ENCODE measurements at regions not wholly inside any gene's neighbourhood (a gene's known extent, or its start where the extent isn't known, plus 50 kb on each side); places are given as distances from the start of the nearest gene placed in this dataset.

DNA sequence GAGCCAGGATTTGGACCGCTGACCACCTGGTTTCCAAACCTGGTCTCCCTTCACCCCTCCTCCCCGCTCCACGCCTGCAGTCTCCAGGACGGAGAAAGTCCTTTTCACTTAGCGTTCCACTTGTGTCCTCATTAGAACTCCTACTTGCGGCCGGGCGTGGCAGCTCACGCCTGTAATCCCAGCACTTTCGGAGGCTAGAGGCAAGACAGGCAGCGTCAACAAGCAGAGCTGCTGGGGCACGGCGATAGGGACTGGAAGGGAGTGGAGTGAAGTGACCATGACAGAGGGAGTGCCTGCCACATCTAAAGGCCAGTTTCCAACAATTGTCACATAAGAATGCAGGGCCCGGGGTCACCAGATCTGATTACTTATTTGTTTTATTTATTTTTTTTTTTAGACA, 132.5 kb upstream of the NCOR2 start:
- no peaks in the 10 kb centered on the region for H3K79me1 ChIP-seq (ENCODE audit: insufficient read depth, low read depth, low read length, poor library complexity, severe bottlenecking)
- no peak overlapping the region for H2BK5ac ChIP-seq (ENCODE audit: insufficient read length, low read length)
- Mint-ChIP-seq H3K27me3 (ENCODE audit: low read depth) (peaks cover 7% of the 10 kb centered on the region), H3K4me3 (no peak overlapping the region), H3K9me3 (peaks cover 2 to 7% of the 10 kb centered on the region in 2 experiments; a peak in 2 of 5 replicates), H3K36me3 (ENCODE audit: insufficient read depth in 1 of 3, low read depth in 3 of 3) (peaks cover 0 to 1% (median 0%) of the 10 kb centered on the region in 3 experiments; a peak in 1 of 7 replicates), H3K27ac (no peak overlapping the region), H3K4me1 (peaks cover 4 to 7% of the 10 kb centered on the region in 2 experiments)
- no peak overlapping the region for H2AK5ac ChIP-seq (ENCODE audit: insufficient read length, low read length)
- no peak overlapping the region for H4K5ac ChIP-seq (ENCODE audit: insufficient read length, low read depth, low read length)
- WGBS (ENCODE audit: extremely low coverage, insufficient read length, low lambda C conversion rate): no CpG with 5 or more reads among the region's 14 CpGs
- H2AFZ ChIP-seq (ENCODE audit: low read length): no peak overlapping the region
- H3K14ac ChIP-seq (ENCODE audit: insufficient read depth, low read length): peak overlapping the region; percentile 50; the same call in 1 of the 2 replicates
- no peak overlapping the region for H4K8ac ChIP-seq (replicated peaks; ENCODE audit: insufficient read length, low read depth, low read length)
- H2BK15ac ChIP-seq (ENCODE audit: low read depth, low read length): no peak overlapping the region
- H3K56ac ChIP-seq (ENCODE audit: insufficient read length, low read depth, low read length): no peak overlapping the region
- no peak overlapping the region for H3K9ac ChIP-seq (ENCODE audit: extremely low read depth, insufficient read length, low read length)
- no peak overlapping the region for H3K4ac ChIP-seq (ENCODE audit: low read depth, low read length)
- no peak overlapping the region for H3K18ac ChIP-seq (ENCODE audit: insufficient read length, low read depth, low read length)
- H3K4me2 ChIP-seq (ENCODE audit: insufficient read depth, insufficient read length, low read length): no peak overlapping the region
- H3T11ph ChIP-seq (ENCODE audit: low read length): no peak overlapping the region
- no peaks in the 10 kb centered on the region for H3K79me2 ChIP-seq (ENCODE audit: insufficient read depth, low read length)
- H3K4me1 ChIP-seq (ENCODE audit: insufficient read depth, low read length): no peaks in the 10 kb centered on the region
- no peak overlapping the region for H2BK20ac ChIP-seq (ENCODE audit: low read depth, low read length, poor library complexity, severe bottlenecking)
- no peaks in the 10 kb centered on the region for H3K23me2 ChIP-seq (ENCODE audit: insufficient read length, low read depth, low read length, poor library complexity, severe bottlenecking)
- H3K23ac ChIP-seq (ENCODE audit: insufficient read length, low read depth, low read length): no peak overlapping the region
- TF ChIP-seq, protein P1, sequence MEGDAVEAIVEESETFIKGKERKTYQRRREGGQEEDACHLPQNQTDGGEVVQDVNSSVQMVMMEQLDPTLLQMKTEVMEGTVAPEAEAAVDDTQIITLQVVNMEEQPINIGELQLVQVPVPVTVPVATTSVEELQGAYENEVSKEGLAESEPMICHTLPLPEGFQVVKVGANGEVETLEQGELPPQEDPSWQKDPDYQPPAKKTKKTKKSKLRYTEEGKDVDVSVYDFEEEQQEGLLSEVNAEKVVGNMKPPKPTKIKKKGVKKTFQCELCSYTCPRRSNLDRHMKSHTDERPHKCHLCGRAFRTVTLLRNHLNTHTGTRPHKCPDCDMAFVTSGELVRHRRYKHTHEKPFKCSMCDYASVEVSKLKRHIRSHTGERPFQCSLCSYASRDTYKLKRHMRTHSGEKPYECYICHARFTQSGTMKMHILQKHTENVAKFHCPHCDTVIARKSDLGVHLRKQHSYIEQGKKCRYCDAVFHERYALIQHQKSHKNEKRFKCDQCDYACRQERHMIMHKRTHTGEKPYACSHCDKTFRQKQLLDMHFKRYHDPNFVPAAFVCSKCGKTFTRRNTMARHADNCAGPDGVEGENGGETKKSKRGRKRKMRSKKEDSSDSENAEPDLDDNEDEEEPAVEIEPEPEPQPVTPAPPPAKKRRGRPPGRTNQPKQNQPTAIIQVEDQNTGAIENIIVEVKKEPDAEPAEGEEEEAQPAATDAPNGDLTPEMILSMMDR (conservative IDR thresholded peaks at IDR 0.05): no peak
- no peak overlapping the region for H3K27ac ChIP-seq (ENCODE audit: insufficient read length, low read depth, low read length)
- no peaks in the 10 kb centered on the region for H3K9me3 ChIP-seq (ENCODE audit: control insufficient read depth, low read depth, low read length)
- no peaks in the 10 kb centered on the region for H4K20me1 ChIP-seq (ENCODE audit: control insufficient read depth, insufficient read depth, insufficient read length)
- H3K27me3 ChIP-seq (ENCODE audit: insufficient read depth, low read length): no peaks in the 10 kb centered on the region
- peak; percentile 29 for DNase-seq
- H2BK120ac ChIP-seq (ENCODE audit: low read depth, low read length, poor library complexity, severe bottlenecking): no peak overlapping the region
- H2BK12ac ChIP-seq (ENCODE audit: insufficient read length, low read depth, low read length): no peak overlapping the region
- H4K91ac ChIP-seq (ENCODE audit: insufficient read length, low read depth, low read length): no peak overlapping the region

Data from H9 (cell line).